Cardiac muscle cell (in vitro differentiated cells and primary cell): ENCODE measurements at regions not wholly inside any gene's neighbourhood (a gene's known extent, or its start where the extent isn't known, plus 50 kb on each side); places are given as distances from the start of the nearest gene placed in this dataset.
A peak's percentile ranks its signal among the peaks of the same experiment; 100 is the strongest.

ENCODE experiments used
- DNase-seq, 2 donors: peaks; one replicate each; pipeline versions ENCODE4 v3.0.0 to v3.0.0-alpha.2; 2010 to 2017; ENCODE audit warnings: low read depth in 1 of 2, low spot score in 1 of 2
- H3K27ac ChIP-seq: fragments of 200-600 bp; sonication (generic); 2 replicates; pipeline ENCODE4 v1.5.1; 2016
- H3K27me3 ChIP-seq: fragments of 200-600 bp; sonication (generic); 2 replicates; pipeline ENCODE4 v1.6.0; 2016; ENCODE audit warnings: control low read depth
- H3K36me3 ChIP-seq: fragments of 200-600 bp; sonication (generic); 2 replicates; pipeline ENCODE4 v1.5.1; 2016; ENCODE audit warnings: control low read depth
- H3K4me1 ChIP-seq: fragments of 200-600 bp; sonication (generic); 2 replicates; pipeline ENCODE4 v1.8.1; 2017; ENCODE audit warnings: low read depth, mild to moderate bottlenecking, mixed run types
- H3K4me3 ChIP-seq: fragments of 200-600 bp; sonication (generic); 2 replicates; pipeline ENCODE4 v1.5.1; 2016; ENCODE audit warnings: mild to moderate bottlenecking
- H3K9me3 ChIP-seq: fragments of 200-600 bp; sonication (generic); 2 replicates; pipeline ENCODE4 v1.5.1; 2017; ENCODE audit warnings: low read depth, mild to moderate bottlenecking, control low read depth
- CTCF ChIP-seq: IDR thresholded peaks from 2 replicates; pipeline ENCODE4 v1.5.1; 2012; ENCODE audit warnings: low read depth, mild to moderate bottlenecking, low read length

- no peaks in the 10 kb centered on the region for H3K4me1 ChIP-seq
- no peak overlapping the region for H3K4me3 ChIP-seq
- no peaks in the 10 kb centered on the region for H3K9me3 ChIP-seq
- no peaks in the 10 kb centered on the region for H3K27me3 ChIP-seq
- no peak for DNase-seq
- H3K36me3 ChIP-seq, result no peaks in the 10 kb centered on the region
- H3K27ac ChIP-seq, result no peak overlapping the region
- TF ChIP-seq CTCF, result no peak
Measured at GRCh38 chr15:100810229-100810628, 69.4 kb upstream of the ALDH1A3 start.

GRCh38 chr15:100810831-100811230 lies 68.8 kb upstream of the ALDH1A3 start:
- Histone ChIP-seq H3K9me3 (no peaks in the 10 kb centered on the region), H3K27ac (no peak overlapping the region), H3K4me3 (no peak overlapping the region), H3K4me1 (no peaks in the 10 kb centered on the region), H3K27me3 (no peaks in the 10 kb centered on the region), H3K36me3 (no peaks in the 10 kb centered on the region)
- TF ChIP-seq CTCF, result no peak
- DNase-seq, result no peak

DNA sequence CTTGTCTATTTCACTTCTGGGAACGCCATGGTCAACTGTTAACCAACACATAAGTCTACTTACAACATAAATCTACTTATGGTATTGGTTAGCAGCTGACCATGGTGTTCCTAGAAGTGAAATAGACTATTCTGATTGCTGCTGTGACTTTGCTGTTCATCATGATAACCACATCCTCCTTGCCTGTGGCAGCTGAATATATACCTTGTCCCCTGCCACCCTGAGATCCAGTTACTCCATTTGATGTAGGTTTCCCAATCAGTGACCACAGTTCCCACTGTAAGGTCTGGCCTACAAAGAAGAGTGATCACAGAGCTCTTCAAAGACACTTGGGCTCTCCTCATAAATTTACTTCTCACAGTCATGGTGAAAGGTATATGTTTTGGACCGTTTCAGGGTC lies 66.8 kb upstream of the ALDH1A3 start:
- Histone ChIP-seq H3K9me3 (no peaks in the 10 kb centered on the region), H3K4me3 (no peak overlapping the region), H3K36me3 (no peaks in the 10 kb centered on the region), H3K27me3 (no peaks in the 10 kb centered on the region), H3K27ac (no peak overlapping the region), H3K4me1 (no peaks in the 10 kb centered on the region)
- TF ChIP-seq CTCF, result no peak
- no peak for DNase-seq

GRCh38 chr15:100818927-100819326 lies 60.7 kb upstream of the ALDH1A3 start:
- peak in 1 of 2 donors; percentile 91 for DNase-seq
- H3K36me3 ChIP-seq, result no peaks in the 10 kb centered on the region
- no peak overlapping the region for H3K4me3 ChIP-seq
- no peaks in the 10 kb centered on the region for H3K9me3 ChIP-seq
- H3K4me1 ChIP-seq, result no peaks in the 10 kb centered on the region
- H3K27me3 ChIP-seq, result no peaks in the 10 kb centered on the region
- TF ChIP-seq CTCF, result no peak
- H3K27ac ChIP-seq, result no peak overlapping the region

GRCh38 chr15:100820528-100820927 lies 59.1 kb upstream of the ALDH1A3 start:
- no peaks in the 10 kb centered on the region for H3K9me3 ChIP-seq
- no peaks in the 10 kb centered on the region for H3K27me3 ChIP-seq
- DNase-seq, result no peak
- no peak overlapping the region for H3K4me3 ChIP-seq
- no peak overlapping the region for H3K27ac ChIP-seq
- no peak for TF ChIP-seq CTCF
- no peaks in the 10 kb centered on the region for H3K4me1 ChIP-seq
- no peaks in the 10 kb centered on the region for H3K36me3 ChIP-seq

GRCh38 chr15:100821327-100821726 lies 58.3 kb upstream of the ALDH1A3 start:
- no peak overlapping the region for H3K4me3 ChIP-seq
- H3K4me1 ChIP-seq, result no peaks in the 10 kb centered on the region
- no peaks in the 10 kb centered on the region for H3K36me3 ChIP-seq
- H3K27me3 ChIP-seq, result no peaks in the 10 kb centered on the region
- peak in 1 of 2 donors; percentile 19 for DNase-seq
- H3K27ac ChIP-seq, result no peak overlapping the region
- no peak for TF ChIP-seq CTCF
- no peaks in the 10 kb centered on the region for H3K9me3 ChIP-seq
